Subcutaneous abdominal adipose tissue (tissue), 5 donors: ENCODE measurements at regions not wholly inside any gene's neighbourhood (a gene's known extent, or its start where the extent isn't known, plus 50 kb on each side); places are given as distances from the start of the nearest gene placed in this dataset.

ENCODE experiments used
- H3K27ac ChIP-seq: one replicate; pipeline ENCODE4 v1.7.0; 2013; ENCODE audit warnings: low read depth, mild to moderate bottlenecking, inconsistent platforms, low read length, moderate library complexity
- H3K27me3 ChIP-seq, 5 donors: one replicate each; pipeline ENCODE4 v1.7.0; 2013; ENCODE audit warnings: low read length in 5 of 5, inconsistent platforms in 1 of 5; ENCODE audit not compliant: control insufficient read depth in 5 of 5, insufficient read depth in 4 of 5
- H3K36me3 ChIP-seq, 5 donors: one replicate each; pipeline ENCODE4 v1.7.0; 2013; ENCODE audit warnings: low read length in 5 of 5; ENCODE audit not compliant: control insufficient read depth in 5 of 5, insufficient read depth in 5 of 5
- H3K4me1 ChIP-seq, 5 donors: one replicate each; pipeline ENCODE4 v1.7.0; 2013; ENCODE audit warnings: low read length in 5 of 5, mild to moderate bottlenecking in 3 of 5, moderate library complexity in 1 of 5; ENCODE audit not compliant: control insufficient read depth in 5 of 5, insufficient read depth in 5 of 5
- H3K4me3 ChIP-seq, 5 donors: one replicate each; pipeline ENCODE4 v1.7.0; 2013; ENCODE audit warnings: low read length in 5 of 5, low read depth in 1 of 5
- H3K9ac ChIP-seq, 5 donors: one replicate each; pipeline ENCODE4 v1.7.0; 2013; ENCODE audit warnings: low read length in 5 of 5, mild to moderate bottlenecking in 4 of 5, moderate library complexity in 3 of 5
- H3K9me3 ChIP-seq, 5 donors: one replicate each; pipeline ENCODE4 v1.7.0; 2013; ENCODE audit warnings: low read length in 5 of 5; ENCODE audit not compliant: control insufficient read depth in 5 of 5
- donor health status: healthy.
- donor health status: healthy.
- donor health status: healthy.
- donor health status: healthy.
- donor health status: healthy.

DNA sequence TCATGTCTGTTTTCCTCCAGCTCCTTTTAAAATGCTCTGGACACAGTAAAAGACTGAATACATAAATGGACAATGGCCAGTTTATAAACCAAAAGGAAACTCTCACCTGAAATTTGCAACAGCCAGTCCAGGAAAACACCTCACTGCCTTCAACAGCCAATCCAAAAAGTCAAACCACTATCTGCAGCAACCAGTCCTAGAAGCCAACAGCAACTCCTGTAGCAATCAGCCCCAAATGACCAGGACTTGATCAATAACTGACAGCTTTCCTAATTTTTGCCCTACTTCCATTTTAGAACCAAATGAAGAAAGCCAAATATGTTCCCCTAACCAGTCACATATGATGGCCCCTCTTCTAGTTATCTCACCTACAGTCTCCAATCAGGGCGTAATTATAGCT lies 309.5 kb upstream of the CPXCR1 start:
- Histone ChIP-seq H3K4me1 (no peaks in the 10 kb centered on the region), H3K4me3 (no peak overlapping the region), H3K9ac (no peak overlapping the region), H3K36me3 (no peaks in the 10 kb centered on the region), H3K27me3 (peaks cover 0 to 3% (median 0%) of the 10 kb centered on the region in 5 donors), H3K9me3 (no peaks in the 10 kb centered on the region), H3K27ac (no peak overlapping the region)

DNA sequence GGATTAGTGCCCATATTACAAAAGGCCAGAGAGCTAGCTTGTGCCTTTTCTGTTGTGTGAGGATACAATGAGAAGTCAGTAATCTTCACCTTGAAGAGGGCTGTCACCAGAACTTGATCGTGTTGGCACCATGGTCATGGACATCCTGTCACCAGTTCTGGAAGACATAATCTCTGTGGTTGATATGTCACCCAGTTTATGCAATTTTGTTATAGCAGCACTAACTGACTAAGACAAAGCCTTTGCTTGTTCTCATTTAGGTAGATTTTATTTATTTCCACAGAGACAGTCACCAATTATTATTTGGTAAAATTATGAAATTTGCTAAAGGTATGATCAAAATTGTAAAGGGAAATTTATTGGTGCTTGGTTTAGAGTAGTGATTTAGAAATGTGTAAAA lies 308.8 kb upstream of the CPXCR1 start:
- Histone ChIP-seq H3K9me3 (no peaks in the 10 kb centered on the region), H3K4me3 (no peak overlapping the region), H3K9ac (no peak overlapping the region), H3K36me3 (no peaks in the 10 kb centered on the region), H3K27ac (no peak overlapping the region), H3K4me1 (no peaks in the 10 kb centered on the region), H3K27me3 (peaks cover 0 to 3% (median 0%) of the 10 kb centered on the region in 5 donors)

GRCh38 chrX:88439935-88440334 lies 307.1 kb upstream of the CPXCR1 start:
- H3K9ac ChIP-seq: no peak overlapping the region
- H3K27ac ChIP-seq: no peak overlapping the region
- H3K36me3 ChIP-seq: no peaks in the 10 kb centered on the region
- no peak overlapping the region for H3K4me3 ChIP-seq
- peaks cover 0 to 3% (median 0%) of the 10 kb centered on the region in 5 donors for H3K27me3 ChIP-seq
- H3K4me1 ChIP-seq: no peaks in the 10 kb centered on the region
- H3K9me3 ChIP-seq: no peaks in the 10 kb centered on the region
